CD4-positive, alpha-beta T cell (primary cell): ENCODE measurements at regions not wholly inside any gene's neighbourhood (a gene's known extent, or its start where the extent isn't known, plus 50 kb on each side); places are given as distances from the start of the nearest gene placed in this dataset.
"Not testable (repeated sequence)": the region's sequence is repeated elsewhere in the genome, so short reads cannot be mapped to it uniquely, and the experiment has no call there.

ENCODE experiments used
- ATAC-seq: fragments of 200-7000 bp; cut with Tn5 transposase; one replicate; pipeline ENCODE4 v1.10.0; 2022; ENCODE audit warnings: mild to moderate bottlenecking; ENCODE audit not compliant: poor library complexity
- CTCF ChIA-PET: fragments of 350-600 bp; sonication (Branson Sonifier 250); formaldehyde crosslinking; loops from one replicate; lab custom pipeline; 2021; ENCODE audit warnings: antibody characterized with exemption, inconsistent platforms; lab: Charles Lee
- POLR2A ChIA-PET: fragments of 350-600 bp; sonication (Branson Sonifier 250); formaldehyde crosslinking; loops from one replicate; lab custom pipeline; 2021; ENCODE audit warnings: antibody characterized with exemption, inconsistent platforms; lab: Charles Lee
- DNase-seq, 14 experiments: peaks; one replicate each; pipeline ENCODE4 v3.0.0-alpha.2; 2013 to 2020; ENCODE audit warnings: mixed read lengths in 2 of 14
- H3K27ac ChIP-seq, 2 donors: one replicate each; pipeline versions ENCODE4 v1.5.1 to v1.7.0; 2013; ENCODE audit warnings: low read length in 2 of 2, low read depth in 1 of 2, mild to moderate bottlenecking in 1 of 2
- H3K27me3 ChIP-seq, 2 experiments: 1 replicate in 1 of 2; 2 replicates in 1 of 2; pipeline versions ENCODE4 v1.6.1 to v1.7.0; 2013; ENCODE audit warnings: low read length in 2 of 2, control low read depth in 1 of 2, mild to moderate bottlenecking in 1 of 2, moderate library complexity in 1 of 2; ENCODE audit not compliant: insufficient read depth in 2 of 2, control insufficient read depth in 1 of 2
- H3K36me3 ChIP-seq: one replicate; pipeline ENCODE4 v1.6.1; 2013; ENCODE audit warnings: low read length, control low read depth; ENCODE audit not compliant: insufficient read depth
- H3K4me1 ChIP-seq: one replicate; pipeline ENCODE4 v1.6.1; 2013; ENCODE audit warnings: low read length, control low read depth; ENCODE audit not compliant: insufficient read depth
- H3K4me3 ChIP-seq: one replicate; pipeline ENCODE4 v1.5.1; 2013; ENCODE audit warnings: mild to moderate bottlenecking, low read length, moderate library complexity
- H3K9me3 ChIP-seq, 2 experiments: 1 replicate in 1 of 2; 2 replicates in 1 of 2; pipeline versions ENCODE4 v1.6.1 to v1.7.0; 2013; ENCODE audit warnings: low read length in 2 of 2, mild to moderate bottlenecking in 2 of 2, control low read depth in 1 of 2, moderate library complexity in 1 of 2; ENCODE audit not compliant: control insufficient read depth in 1 of 2, insufficient read depth in 1 of 2
- H3K27ac Mint-ChIP-seq: one replicate; pipeline ENCODE4 v1.8.0; 2020; ENCODE audit warnings: mixed read lengths
- H3K27me3 Mint-ChIP-seq: one replicate; pipeline ENCODE4 v1.8.0; 2021; ENCODE audit warnings: mixed read lengths
- H3K36me3 Mint-ChIP-seq: one replicate; pipeline ENCODE4 v1.8.0; 2021; ENCODE audit warnings: low read depth, mixed read lengths
- H3K4me1 Mint-ChIP-seq: one replicate; pipeline ENCODE4 v1.8.0; 2021; ENCODE audit warnings: low read depth, mixed read lengths
- H3K4me3 Mint-ChIP-seq: one replicate; pipeline ENCODE4 v1.8.0; 2020; ENCODE audit warnings: mild to moderate bottlenecking, mixed read lengths
- H3K9me3 Mint-ChIP-seq: one replicate; pipeline ENCODE4 v1.8.0; 2020; ENCODE audit warnings: mixed read lengths
- intact Hi-C, 2 experiments: fragments of 100-400 bp; cut with DNase I in 1 of 2; cut with micrococcal nuclease in 1 of 2; formaldehyde crosslinking; loops; one replicate each; pipeline versions ENCODE4 v1.15.1 to v1.9.0; 2023 to 2025; cut with DNase I, micrococcal nuclease
- TF ChIP-seq, protein P1 (sequence below): fragments of 200-600 bp; IDR thresholded peaks from one replicate; pipeline ENCODE4 v1.8.0; 2022; ENCODE audit warnings: antibody characterized with exemption, mild to moderate bottlenecking

- Mint-ChIP-seq H3K9me3 (no peaks in the 10 kb centered on the region), H3K4me3 (no peak overlapping the region), H3K4me1 (peaks cover 4% of the 10 kb centered on the region), H3K36me3 (no peaks in the 10 kb centered on the region), H3K27ac (no peak overlapping the region), H3K27me3 (peaks cover 7% of the 10 kb centered on the region)
- no peak for ATAC-seq
- Histone ChIP-seq H3K27me3 (peaks cover 0 to 6% of the 10 kb centered on the region in 2 experiments), H3K27ac (no peak overlapping the region), H3K36me3 (no peaks in the 10 kb centered on the region), H3K4me3 (no peak overlapping the region), H3K4me1 (peaks cover 2% of the 10 kb centered on the region), H3K9me3 (peaks cover 0 to 7% of the 10 kb centered on the region in 2 experiments)
- no peak for DNase-seq
- CTCF ChIA-PET = no interaction called here
- TF ChIP-seq, protein P1, sequence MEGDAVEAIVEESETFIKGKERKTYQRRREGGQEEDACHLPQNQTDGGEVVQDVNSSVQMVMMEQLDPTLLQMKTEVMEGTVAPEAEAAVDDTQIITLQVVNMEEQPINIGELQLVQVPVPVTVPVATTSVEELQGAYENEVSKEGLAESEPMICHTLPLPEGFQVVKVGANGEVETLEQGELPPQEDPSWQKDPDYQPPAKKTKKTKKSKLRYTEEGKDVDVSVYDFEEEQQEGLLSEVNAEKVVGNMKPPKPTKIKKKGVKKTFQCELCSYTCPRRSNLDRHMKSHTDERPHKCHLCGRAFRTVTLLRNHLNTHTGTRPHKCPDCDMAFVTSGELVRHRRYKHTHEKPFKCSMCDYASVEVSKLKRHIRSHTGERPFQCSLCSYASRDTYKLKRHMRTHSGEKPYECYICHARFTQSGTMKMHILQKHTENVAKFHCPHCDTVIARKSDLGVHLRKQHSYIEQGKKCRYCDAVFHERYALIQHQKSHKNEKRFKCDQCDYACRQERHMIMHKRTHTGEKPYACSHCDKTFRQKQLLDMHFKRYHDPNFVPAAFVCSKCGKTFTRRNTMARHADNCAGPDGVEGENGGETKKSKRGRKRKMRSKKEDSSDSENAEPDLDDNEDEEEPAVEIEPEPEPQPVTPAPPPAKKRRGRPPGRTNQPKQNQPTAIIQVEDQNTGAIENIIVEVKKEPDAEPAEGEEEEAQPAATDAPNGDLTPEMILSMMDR = no peak
- intact Hi-C loops = no loop called here
- POLR2A ChIA-PET = no interaction called here
Measured at GRCh38 chr20:47982574-47983360, 197.5 kb upstream of the SULF2 start.

DNA sequence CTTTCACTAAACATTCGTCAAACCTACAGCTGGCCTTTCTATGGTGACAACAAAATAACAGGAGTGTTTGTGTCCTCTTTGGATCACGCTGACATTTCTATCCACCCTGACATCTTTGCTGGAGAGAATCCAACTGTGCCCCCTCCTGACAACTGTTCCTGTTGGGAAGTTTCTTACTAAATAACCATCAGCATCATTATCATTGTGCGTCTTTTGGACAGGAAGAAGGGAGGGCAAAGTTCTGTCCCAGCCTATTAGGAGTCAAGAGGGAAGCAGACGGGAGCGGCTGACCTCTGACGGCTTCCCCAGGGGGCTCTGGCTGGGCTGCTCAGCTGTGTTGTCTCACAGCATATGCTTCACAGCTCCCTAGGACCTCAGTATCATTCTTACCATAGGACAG lies 195.9 kb upstream of the SULF2 start:
- Histone ChIP-seq H3K9me3 (peaks cover 0 to 7% of the 10 kb centered on the region in 2 experiments), H3K4me3 (no peak overlapping the region), H3K27ac (no peak overlapping the region), H3K4me1 (peaks cover 5% of the 10 kb centered on the region), H3K27me3 (peaks cover 0 to 6% of the 10 kb centered on the region in 2 experiments), H3K36me3 (no peaks in the 10 kb centered on the region)
- no peaks in the 10 kb centered on the region for H3K9me3 Mint-ChIP-seq
- ChIA-PET POLR2A (no interaction called here), CTCF (no interaction called here)
- no peaks in the 10 kb centered on the region for H3K36me3 Mint-ChIP-seq
- TF ChIP-seq, protein P1 = no peak
- H3K27ac Mint-ChIP-seq = no peak overlapping the region
- ATAC-seq (no peak), DNase-seq (no peak)
- H3K27me3 Mint-ChIP-seq = peaks cover 16% of the 10 kb centered on the region
- peaks cover 9% of the 10 kb centered on the region for H3K4me1 Mint-ChIP-seq
- H3K4me3 Mint-ChIP-seq = no peak overlapping the region
- intact Hi-C loops = no loop called here

GRCh38 chr20:47980336-47981177 lies 195.3 kb upstream of the SULF2 start:
- H3K4me1 Mint-ChIP-seq = peaks cover 9% of the 10 kb centered on the region
- H3K4me3 ChIP-seq = no peak overlapping the region
- peaks cover 5% of the 10 kb centered on the region for H3K4me1 ChIP-seq
- H3K27me3 Mint-ChIP-seq = peaks cover 18% of the 10 kb centered on the region
- peaks cover 0 to 7% of the 10 kb centered on the region in 2 experiments for H3K9me3 ChIP-seq
- H3K9me3 Mint-ChIP-seq = no peaks in the 10 kb centered on the region
- ChIA-PET POLR2A (no interaction called here), CTCF (no interaction called here)
- peaks cover 0 to 6% of the 10 kb centered on the region in 2 experiments for H3K27me3 ChIP-seq
- no peak for DNase-seq
- TF ChIP-seq, protein P1 = no peak
- no peaks in the 10 kb centered on the region for H3K36me3 Mint-ChIP-seq
- H3K27ac ChIP-seq = no peak overlapping the region
- H3K36me3 ChIP-seq = no peaks in the 10 kb centered on the region
- no peak for ATAC-seq
- intact Hi-C loops = no loop called here
- H3K27ac Mint-ChIP-seq = no peak overlapping the region
- no peak overlapping the region for H3K4me3 Mint-ChIP-seq

- H3K27ac ChIP-seq, POLR2A ChIA-PET, CTCF ChIA-PET, H3K4me1 Mint-ChIP-seq, ATAC-seq, intact Hi-C loops, H3K27me3 ChIP-seq, H3K4me3 ChIP-seq, DNase-seq, H3K36me3 Mint-ChIP-seq, H3K4me1 ChIP-seq, H3K4me3 Mint-ChIP-seq, H3K9me3 ChIP-seq, H3K9me3 Mint-ChIP-seq, H3K27ac Mint-ChIP-seq, H3K36me3 ChIP-seq: not testable (repeated sequence)
- peaks cover 22% of the 10 kb centered on the region for H3K27me3 Mint-ChIP-seq
Measured at GRCh38 chr20:47979361-47980095, 194.2 kb upstream of the SULF2 start.
